Fibroblast of lung (primary cell): ENCODE measurements at regions not wholly inside any gene's neighbourhood (a gene's known extent, or its start where the extent isn't known, plus 50 kb on each side); places are given as distances from the start of the nearest gene placed in this dataset.

ENCODE experiments used
- DNase-seq, 2 donors: peaks; one replicate each; pipeline versions ENCODE4 v3.0.0 to v3.0.0-alpha.2; 2010; ENCODE audit warnings: low read depth in 2 of 2
- H2AFZ ChIP-seq: 2 replicates; pipeline ENCODE4 v1.5.1; 2012; ENCODE audit warnings: low read length, control low read depth, inconsistent platforms
- H3K27ac ChIP-seq: 2 replicates; pipeline ENCODE4 v1.5.1; 2011; ENCODE audit warnings: low read length, control low read depth; ENCODE audit not compliant: insufficient read depth
- H3K27me3 ChIP-seq: 2 replicates; pipeline ENCODE4 v1.5.1; 2011; ENCODE audit warnings: mild to moderate bottlenecking, low read length; ENCODE audit not compliant: control insufficient read depth, insufficient read depth
- H3K36me3 ChIP-seq: 2 replicates; pipeline ENCODE4 v1.5.1; 2011; ENCODE audit warnings: low read length; ENCODE audit not compliant: control insufficient read depth, insufficient read depth
- H3K4me1 ChIP-seq: 2 replicates; pipeline ENCODE4 v1.5.1; 2011; ENCODE audit warnings: low read length; ENCODE audit not compliant: control insufficient read depth, insufficient read depth; ENCODE audit errors: extremely low read depth
- H3K4me2 ChIP-seq: 2 replicates; pipeline ENCODE4 v1.5.1; 2011; ENCODE audit warnings: low read length, control low read depth; ENCODE audit not compliant: insufficient read depth; ENCODE audit errors: extremely low read depth
- H3K4me3 ChIP-seq, 4 experiments: fragments of 200-600 bp in 1 of 4; sonication (generic) in 1 of 4; replicated peaks in 1 of 4; 2 replicates each; pipeline ENCODE4 v1.5.1; 2011 to 2016; ENCODE audit warnings: low read length in 4 of 4, low read depth in 3 of 4, mild to moderate bottlenecking in 3 of 4, control low read depth in 2 of 4, inconsistent platforms in 1 of 4, mixed read lengths in 1 of 4; ENCODE audit not compliant: insufficient read depth in 1 of 4; ENCODE audit errors: control extremely low read depth in 1 of 4
- H3K79me2 ChIP-seq: 2 replicates; pipeline ENCODE4 v1.5.1; 2012; ENCODE audit warnings: mild to moderate bottlenecking, low read length, inconsistent platforms; ENCODE audit not compliant: control insufficient read depth, insufficient read depth
- H3K9ac ChIP-seq: 2 replicates; pipeline ENCODE4 v1.5.1; 2011; ENCODE audit warnings: mild to moderate bottlenecking, low read length, control low read depth; ENCODE audit not compliant: insufficient read depth
- H3K9me3 ChIP-seq: 2 replicates; pipeline ENCODE4 v1.5.1; 2012; ENCODE audit warnings: low read depth, low read length; ENCODE audit not compliant: control insufficient read depth, insufficient read depth
- H4K20me1 ChIP-seq: 2 replicates; pipeline ENCODE4 v1.5.1; 2011; ENCODE audit warnings: low read length; ENCODE audit not compliant: control insufficient read depth, insufficient read depth; ENCODE audit errors: extremely low read depth
- EZH2 ChIP-seq: IDR thresholded peaks from 2 replicates; pipeline ENCODE4 v1.5.1; 2012; ENCODE audit warnings: low read length, control low read depth, mild to moderate bottlenecking; ENCODE audit errors: missing control alignments
- TF ChIP-seq, protein P1 (sequence below), 2 donors: IDR thresholded peaks in 1 of 2; conservative IDR thresholded peaks in 1 of 2; 1 replicate in 1 of 2; 2 replicates in 1 of 2; pipeline ENCODE4 v1.5.1; 2011 to 2012; ENCODE audit warnings: low read length in 2 of 2, control low read depth in 1 of 2, inconsistent platforms in 1 of 2, low read depth in 1 of 2, mild to moderate bottlenecking in 1 of 2

DNA sequence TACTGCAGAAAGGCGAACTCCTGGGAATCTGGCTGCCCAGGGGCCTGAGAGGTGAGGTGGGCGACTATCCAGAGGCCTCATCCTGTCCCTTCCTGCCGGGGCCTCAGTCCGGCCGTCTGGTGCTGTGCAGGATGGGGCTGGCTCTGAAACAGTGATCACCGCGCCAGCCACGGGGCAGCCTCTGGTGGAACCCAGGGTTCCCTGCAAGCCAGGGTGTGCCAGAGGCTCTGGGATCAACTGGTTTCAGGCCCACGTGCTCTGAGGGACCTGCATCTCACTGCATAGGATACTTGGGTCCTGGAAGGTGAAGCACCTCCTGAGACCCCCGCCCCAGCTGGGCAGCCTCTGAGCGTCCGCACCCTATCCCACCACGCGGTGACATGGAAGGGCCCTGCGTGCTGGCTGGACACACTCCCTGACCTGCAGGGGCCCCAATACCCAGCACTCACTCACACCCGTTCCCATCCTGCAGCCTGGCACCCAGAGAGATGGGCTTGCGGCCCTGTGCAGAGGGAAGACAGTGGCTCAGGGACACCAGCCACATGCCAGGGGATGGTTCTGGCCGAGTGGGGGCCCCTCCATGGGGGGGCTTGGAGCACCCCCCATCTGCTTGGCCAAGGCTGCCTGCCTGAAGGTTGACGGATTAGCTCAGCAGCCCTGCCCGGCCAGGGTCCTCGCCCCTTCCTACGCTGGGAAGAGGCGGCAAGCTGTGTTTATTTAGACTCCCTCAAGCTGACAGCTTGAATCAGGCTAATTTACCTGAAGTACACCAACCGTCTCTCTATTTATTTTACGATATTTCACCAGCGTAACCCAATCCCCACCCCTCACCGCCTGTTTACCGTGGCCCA is 64.3 kb upstream of the TTC34 start:
- no peak overlapping the region for H3K4me3 ChIP-seq
- no peaks in the 10 kb centered on the region for H3K36me3 ChIP-seq

DNA sequence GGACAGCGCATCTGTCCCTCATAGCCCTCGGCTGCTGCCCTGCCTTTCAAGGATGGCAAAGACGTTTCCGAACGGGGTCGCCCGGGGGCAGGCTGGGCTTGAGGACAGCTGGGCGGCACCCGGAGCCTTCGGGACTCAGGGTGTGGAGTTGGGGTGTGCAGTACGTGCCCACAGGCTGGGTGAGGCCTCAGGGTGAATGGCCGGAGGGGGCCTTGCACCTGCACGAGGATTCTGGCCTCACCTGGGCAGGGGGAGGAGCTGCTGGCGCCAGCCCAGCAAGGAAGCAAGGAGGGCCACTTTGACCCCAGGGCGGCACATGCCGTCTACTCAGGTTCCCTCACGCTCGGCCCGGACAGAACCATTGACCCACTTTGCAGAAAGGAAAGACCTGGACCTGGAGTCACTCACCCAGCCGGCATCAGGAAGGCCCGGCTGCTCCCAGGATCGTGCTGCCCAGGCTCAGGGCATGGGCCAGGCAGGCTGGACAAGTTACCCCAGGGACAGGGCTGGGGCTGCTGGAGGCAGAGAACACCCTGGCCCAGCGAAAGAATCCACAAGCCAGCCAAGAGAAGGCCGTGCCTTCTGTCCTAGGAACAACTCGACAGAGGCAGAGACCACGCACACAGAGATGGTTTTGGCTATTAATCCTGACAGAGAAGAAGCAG is 65.1 kb upstream of the TTC34 start:
- H3K4me2 ChIP-seq = no peak overlapping the region
- no peak overlapping the region for H2AFZ ChIP-seq
- no peak for DNase-seq
- H4K20me1 ChIP-seq = no peaks in the 10 kb centered on the region
- no peak for TF ChIP-seq EZH2
- TF ChIP-seq, protein P1, sequence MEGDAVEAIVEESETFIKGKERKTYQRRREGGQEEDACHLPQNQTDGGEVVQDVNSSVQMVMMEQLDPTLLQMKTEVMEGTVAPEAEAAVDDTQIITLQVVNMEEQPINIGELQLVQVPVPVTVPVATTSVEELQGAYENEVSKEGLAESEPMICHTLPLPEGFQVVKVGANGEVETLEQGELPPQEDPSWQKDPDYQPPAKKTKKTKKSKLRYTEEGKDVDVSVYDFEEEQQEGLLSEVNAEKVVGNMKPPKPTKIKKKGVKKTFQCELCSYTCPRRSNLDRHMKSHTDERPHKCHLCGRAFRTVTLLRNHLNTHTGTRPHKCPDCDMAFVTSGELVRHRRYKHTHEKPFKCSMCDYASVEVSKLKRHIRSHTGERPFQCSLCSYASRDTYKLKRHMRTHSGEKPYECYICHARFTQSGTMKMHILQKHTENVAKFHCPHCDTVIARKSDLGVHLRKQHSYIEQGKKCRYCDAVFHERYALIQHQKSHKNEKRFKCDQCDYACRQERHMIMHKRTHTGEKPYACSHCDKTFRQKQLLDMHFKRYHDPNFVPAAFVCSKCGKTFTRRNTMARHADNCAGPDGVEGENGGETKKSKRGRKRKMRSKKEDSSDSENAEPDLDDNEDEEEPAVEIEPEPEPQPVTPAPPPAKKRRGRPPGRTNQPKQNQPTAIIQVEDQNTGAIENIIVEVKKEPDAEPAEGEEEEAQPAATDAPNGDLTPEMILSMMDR (conservative IDR thresholded peaks at IDR 0.05 in 1 of 2, IDR thresholded peaks at IDR 0.05 in 1 of 2; ENCODE audit: low read depth in 1 of 2, low read length in 2 of 2) = no peak
- H3K9ac ChIP-seq = no peak overlapping the region
- no peak overlapping the region for H3K4me3 ChIP-seq
- H3K27ac ChIP-seq = no peak overlapping the region
- no peaks in the 10 kb centered on the region for H3K27me3 ChIP-seq
- no peaks in the 10 kb centered on the region for H3K79me2 ChIP-seq
- H3K36me3 ChIP-seq = no peaks in the 10 kb centered on the region
- H3K4me1 ChIP-seq = no peaks in the 10 kb centered on the region
- no peaks in the 10 kb centered on the region for H3K9me3 ChIP-seq

More for the DNA sequence above, 64.3 kb upstream of the TTC34 start:
- H3K9me3 ChIP-seq = no peaks in the 10 kb centered on the region
- no peak overlapping the region for H3K9ac ChIP-seq
- DNase-seq = no peak
- TF ChIP-seq, protein P1 (conservative IDR thresholded peaks at IDR 0.05 in 1 of 2, IDR thresholded peaks at IDR 0.05 in 1 of 2; ENCODE audit: low read depth in 1 of 2, low read length in 2 of 2) = no peak
- TF ChIP-seq EZH2 = no peak
- H3K79me2 ChIP-seq = no peaks in the 10 kb centered on the region
- H3K4me2 ChIP-seq = no peak overlapping the region
- no peaks in the 10 kb centered on the region for H3K27me3 ChIP-seq
- H3K27ac ChIP-seq = no peak overlapping the region
- no peak overlapping the region for H2AFZ ChIP-seq
- no peaks in the 10 kb centered on the region for H4K20me1 ChIP-seq
- no peaks in the 10 kb centered on the region for H3K4me1 ChIP-seq

DNA sequence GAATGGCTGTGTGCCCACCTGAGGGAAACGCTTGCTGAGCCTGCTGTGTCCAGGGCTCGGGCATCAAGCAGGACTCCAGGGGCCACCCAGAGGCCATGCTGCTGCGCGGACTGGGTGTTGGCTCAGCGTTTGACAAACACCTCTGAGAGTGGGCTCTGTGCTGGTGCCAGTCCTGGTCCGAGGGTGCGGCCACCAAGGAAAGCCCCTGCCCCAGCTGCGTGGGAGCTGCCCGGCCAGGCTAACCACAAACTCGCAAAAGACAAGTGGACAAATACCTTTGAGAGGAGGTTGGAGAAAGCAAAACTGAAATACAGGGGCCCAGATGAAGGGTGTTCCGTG is 65.6 kb upstream of the TTC34 start:
- no peaks in the 10 kb centered on the region for H3K27me3 ChIP-seq
- H3K27ac ChIP-seq = no peak overlapping the region
- TF ChIP-seq EZH2 = no peak
- TF ChIP-seq, protein P1 (conservative IDR thresholded peaks at IDR 0.05 in 1 of 2, IDR thresholded peaks at IDR 0.05 in 1 of 2; ENCODE audit: low read depth in 1 of 2, low read length in 2 of 2) = no peak
- H4K20me1 ChIP-seq = no peaks in the 10 kb centered on the region
- no peak overlapping the region for H2AFZ ChIP-seq
- H3K4me2 ChIP-seq = no peak overlapping the region
- no peak for DNase-seq
- H3K79me2 ChIP-seq = no peaks in the 10 kb centered on the region
- H3K9ac ChIP-seq = no peak overlapping the region
- no peaks in the 10 kb centered on the region for H3K4me1 ChIP-seq
- no peaks in the 10 kb centered on the region for H3K9me3 ChIP-seq
- no peaks in the 10 kb centered on the region for H3K36me3 ChIP-seq
- no peak overlapping the region for H3K4me3 ChIP-seq
